ENCODE measurements at regions not wholly inside any gene's neighbourhood (a gene's known extent, or its start where the extent isn't known, plus 50 kb on each side); places are given as distances from the start of the nearest gene placed in this dataset.
A peak's percentile ranks its signal among the peaks of the same experiment; 100 is the strongest.

- no peak for ATAC-seq
- Histone ChIP-seq H3K9me3 (peaks cover 0 to 8% of the 10 kb centered on the region in 2 donors), H3K4me1 (no peaks in the 10 kb centered on the region), H3K36me3 (no peaks in the 10 kb centered on the region), H3K4me3 (no peak overlapping the region), H3K27me3 (no peaks in the 10 kb centered on the region), H3K27ac (no peak overlapping the region)
- peak in 1 of 4 donors; percentile 16 for DNase-seq
- intact Hi-C loops (cut with DNase I), result no loop called here
- TF ChIP-seq, protein P1, sequence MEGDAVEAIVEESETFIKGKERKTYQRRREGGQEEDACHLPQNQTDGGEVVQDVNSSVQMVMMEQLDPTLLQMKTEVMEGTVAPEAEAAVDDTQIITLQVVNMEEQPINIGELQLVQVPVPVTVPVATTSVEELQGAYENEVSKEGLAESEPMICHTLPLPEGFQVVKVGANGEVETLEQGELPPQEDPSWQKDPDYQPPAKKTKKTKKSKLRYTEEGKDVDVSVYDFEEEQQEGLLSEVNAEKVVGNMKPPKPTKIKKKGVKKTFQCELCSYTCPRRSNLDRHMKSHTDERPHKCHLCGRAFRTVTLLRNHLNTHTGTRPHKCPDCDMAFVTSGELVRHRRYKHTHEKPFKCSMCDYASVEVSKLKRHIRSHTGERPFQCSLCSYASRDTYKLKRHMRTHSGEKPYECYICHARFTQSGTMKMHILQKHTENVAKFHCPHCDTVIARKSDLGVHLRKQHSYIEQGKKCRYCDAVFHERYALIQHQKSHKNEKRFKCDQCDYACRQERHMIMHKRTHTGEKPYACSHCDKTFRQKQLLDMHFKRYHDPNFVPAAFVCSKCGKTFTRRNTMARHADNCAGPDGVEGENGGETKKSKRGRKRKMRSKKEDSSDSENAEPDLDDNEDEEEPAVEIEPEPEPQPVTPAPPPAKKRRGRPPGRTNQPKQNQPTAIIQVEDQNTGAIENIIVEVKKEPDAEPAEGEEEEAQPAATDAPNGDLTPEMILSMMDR (IDR thresholded peaks at IDR 0.05), result no peak
Observed at GRCh38 chrY:13844411-13844810, 140.7 kb downstream of the TMSB4Y start.

GRCh38 chrY:13845276-13845675 lies 141.0 kb downstream of the VCY start:
- H3K27ac ChIP-seq, result no peak overlapping the region
- no peaks in the 10 kb centered on the region for H3K4me1 ChIP-seq
- no peaks in the 10 kb centered on the region for H3K36me3 ChIP-seq
- intact Hi-C loops (cut with DNase I), result no loop called here
- ATAC-seq, result no peak
- peaks cover 0 to 8% of the 10 kb centered on the region in 2 donors for H3K9me3 ChIP-seq
- no peak overlapping the region for H3K4me3 ChIP-seq
- H3K27me3 ChIP-seq, result no peaks in the 10 kb centered on the region
- TF ChIP-seq, protein P1 (IDR thresholded peaks at IDR 0.05), result no peak
- DNase-seq, result peak in 1 of 4 donors; percentile 58

GRCh38 chrY:13869611-13870010 lies 116.7 kb downstream of the VCY start:
- Histone ChIP-seq H3K4me1 (no peaks in the 10 kb centered on the region), H3K9me3 (no peaks in the 10 kb centered on the region), H3K4me3 (no peak overlapping the region), H3K36me3 (no peaks in the 10 kb centered on the region), H3K27ac (no peak overlapping the region), H3K27me3 (no peaks in the 10 kb centered on the region)
- TF ChIP-seq, protein P1 (IDR thresholded peaks at IDR 0.05), result no peak
- DNase-seq (peak in 1 of 4 donors; percentile 77), ATAC-seq (no peak)
- intact Hi-C loops (cut with DNase I), result no loop called here

DNA sequence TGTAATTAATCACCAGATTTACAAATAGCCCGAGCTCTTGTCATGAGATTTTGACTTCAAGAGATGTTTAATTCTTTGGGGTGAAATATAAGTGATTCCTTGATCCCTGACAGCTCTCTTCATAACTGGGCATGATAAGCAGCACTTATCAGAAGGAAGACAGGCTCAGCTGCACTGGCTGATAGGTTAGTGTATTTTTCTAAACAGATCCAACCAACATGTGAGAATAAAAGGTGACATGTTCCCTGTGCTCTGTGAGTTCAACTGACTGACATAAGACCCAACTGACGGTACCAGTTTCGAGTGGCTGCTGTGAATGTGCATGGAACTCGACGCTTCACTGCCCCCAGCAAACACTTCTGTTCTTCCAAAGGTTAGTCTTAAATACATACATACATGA lies 114.8 kb downstream of the VCY start:
- H3K4me3 ChIP-seq, result no peak overlapping the region
- H3K4me1 ChIP-seq, result no peaks in the 10 kb centered on the region
- intact Hi-C loops (cut with DNase I), result no loop called here
- H3K36me3 ChIP-seq, result no peaks in the 10 kb centered on the region
- ATAC-seq (no peak), DNase-seq (no peak)
- no peaks in the 10 kb centered on the region for H3K9me3 ChIP-seq
- TF ChIP-seq, protein P1 (IDR thresholded peaks at IDR 0.05), result no peak
- H3K27ac ChIP-seq, result no peak overlapping the region
- H3K27me3 ChIP-seq, result no peaks in the 10 kb centered on the region

DNA sequence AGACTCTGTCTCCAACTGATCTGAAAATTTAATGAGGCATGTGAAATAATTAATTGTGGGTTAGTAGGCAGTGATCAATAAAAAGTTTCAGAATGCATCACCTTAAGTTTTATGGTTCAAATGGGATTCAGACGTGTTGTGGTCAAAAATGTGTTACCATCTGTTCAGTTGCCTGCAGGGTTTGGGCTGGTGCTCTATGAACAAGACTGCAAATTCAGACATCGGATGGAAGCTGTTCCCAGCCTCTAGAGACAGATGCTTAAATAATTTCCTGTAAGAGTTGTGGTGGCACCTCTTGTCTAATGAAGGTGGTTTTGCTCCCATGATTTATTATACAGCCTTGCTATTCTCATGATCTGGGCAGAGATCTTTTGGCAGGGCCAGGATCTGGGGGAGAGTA lies 113.6 kb downstream of the VCY start:
- H3K4me3 ChIP-seq, result no peak overlapping the region
- no peaks in the 10 kb centered on the region for H3K27me3 ChIP-seq
- H3K36me3 ChIP-seq, result no peaks in the 10 kb centered on the region
- H3K4me1 ChIP-seq, result no peaks in the 10 kb centered on the region
- ATAC-seq (no peak), DNase-seq (no peak)
- H3K27ac ChIP-seq, result no peak overlapping the region
- no peaks in the 10 kb centered on the region for H3K9me3 ChIP-seq
- intact Hi-C loops (cut with DNase I), result no loop called here
- TF ChIP-seq, protein P1 (IDR thresholded peaks at IDR 0.05), result no peak

Data from left lung (tissue), 4 donors.